Putamen (tissue), 1 donor: ENCODE measurements at regions not wholly inside any gene's neighbourhood (a gene's known extent, or its start where the extent isn't known, plus 50 kb on each side); places are given as distances from the start of the nearest gene placed in this dataset.

ENCODE experiments used
- DNase-seq: peaks from one replicate; pipeline ENCODE4 v3.0.0-alpha.2; 2016; ENCODE audit warnings: low spot score

DNA sequence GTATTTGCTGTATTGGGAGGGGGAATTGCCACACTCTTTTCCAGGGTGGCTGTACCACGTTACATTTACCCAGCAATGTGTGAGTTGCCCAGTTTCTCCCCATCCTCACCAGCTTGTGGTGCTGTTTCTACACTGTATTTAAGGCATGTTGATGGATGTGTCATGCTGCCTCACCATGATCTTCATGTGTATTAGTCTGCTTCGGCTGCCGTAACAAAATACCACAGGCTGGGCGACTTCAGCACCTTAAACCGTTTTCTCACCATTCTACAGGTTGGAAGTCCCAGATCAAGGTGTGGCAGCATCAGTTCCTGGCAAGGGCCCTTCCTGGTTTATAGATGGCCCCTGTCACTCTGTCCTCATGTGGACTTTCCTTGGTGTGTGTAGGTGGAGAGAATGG lies 169.7 kb downstream of the IGLL1 start:
- no peak for DNase-seq

DNA sequence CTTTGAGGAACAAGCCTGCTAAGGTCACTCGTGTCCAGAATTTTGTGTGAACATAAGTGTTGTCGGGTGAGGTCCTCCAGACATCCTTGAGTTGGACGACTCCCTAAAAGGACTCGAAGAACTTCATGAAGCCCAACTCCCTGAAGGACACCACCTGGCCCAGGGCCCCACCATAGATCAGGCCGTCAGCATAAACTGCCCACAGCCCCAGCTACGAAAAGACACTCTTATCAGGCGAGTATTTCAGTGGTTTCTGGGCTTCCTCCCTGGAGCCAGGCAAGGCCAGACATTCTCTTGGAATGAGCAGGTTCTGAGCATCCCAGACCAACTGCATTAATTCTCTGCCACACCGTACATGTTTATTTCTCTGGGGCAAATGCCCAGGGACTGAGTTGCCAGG lies 170.1 kb downstream of the IGLL1 start:
- DNase-seq: no peak

DNA sequence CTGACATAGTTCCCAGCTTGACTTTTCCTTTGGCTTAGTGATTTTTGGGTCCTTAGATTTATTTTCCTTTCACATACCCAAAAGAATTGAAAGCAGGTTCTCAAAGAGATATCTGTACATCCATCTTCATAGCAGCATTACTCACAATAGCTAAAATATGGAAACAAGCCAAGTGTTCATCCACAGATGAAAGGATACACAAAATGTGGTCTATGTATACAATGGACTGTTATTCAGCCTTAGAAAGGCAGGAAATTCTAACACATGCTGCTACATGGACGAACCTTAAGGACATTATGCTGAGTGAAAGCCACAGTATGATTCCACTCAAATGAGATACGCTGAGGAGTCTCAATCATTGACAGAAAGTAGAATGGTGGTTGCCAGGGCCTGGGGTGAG lies 171.8 kb downstream of the IGLL1 start:
- DNase-seq: no peak

DNA sequence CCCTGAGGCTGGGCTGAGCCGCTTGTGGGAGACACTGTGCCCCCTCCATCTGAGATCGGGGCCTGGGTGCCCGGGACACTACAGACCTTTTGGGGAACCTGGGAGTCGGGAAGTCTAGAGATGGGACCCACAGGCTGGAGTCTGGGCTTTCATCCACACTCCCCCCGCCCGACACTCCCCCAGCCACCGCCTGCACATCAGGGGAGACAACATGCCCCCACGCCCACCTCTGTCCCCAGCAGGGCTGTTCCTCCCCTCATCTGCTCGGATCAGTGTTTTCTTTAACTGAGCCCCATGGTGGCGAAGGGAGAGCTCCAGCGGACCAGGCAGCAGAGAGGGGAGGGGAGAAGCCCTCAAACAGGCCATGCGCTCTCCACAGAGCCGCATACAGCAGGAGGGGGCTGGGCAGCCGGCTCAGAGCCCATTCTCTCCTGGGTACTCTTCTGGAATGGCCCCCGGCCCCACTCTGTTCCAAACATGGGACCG lies 174.7 kb downstream of the IGLL1 start:
- DNase-seq: no peak

DNA sequence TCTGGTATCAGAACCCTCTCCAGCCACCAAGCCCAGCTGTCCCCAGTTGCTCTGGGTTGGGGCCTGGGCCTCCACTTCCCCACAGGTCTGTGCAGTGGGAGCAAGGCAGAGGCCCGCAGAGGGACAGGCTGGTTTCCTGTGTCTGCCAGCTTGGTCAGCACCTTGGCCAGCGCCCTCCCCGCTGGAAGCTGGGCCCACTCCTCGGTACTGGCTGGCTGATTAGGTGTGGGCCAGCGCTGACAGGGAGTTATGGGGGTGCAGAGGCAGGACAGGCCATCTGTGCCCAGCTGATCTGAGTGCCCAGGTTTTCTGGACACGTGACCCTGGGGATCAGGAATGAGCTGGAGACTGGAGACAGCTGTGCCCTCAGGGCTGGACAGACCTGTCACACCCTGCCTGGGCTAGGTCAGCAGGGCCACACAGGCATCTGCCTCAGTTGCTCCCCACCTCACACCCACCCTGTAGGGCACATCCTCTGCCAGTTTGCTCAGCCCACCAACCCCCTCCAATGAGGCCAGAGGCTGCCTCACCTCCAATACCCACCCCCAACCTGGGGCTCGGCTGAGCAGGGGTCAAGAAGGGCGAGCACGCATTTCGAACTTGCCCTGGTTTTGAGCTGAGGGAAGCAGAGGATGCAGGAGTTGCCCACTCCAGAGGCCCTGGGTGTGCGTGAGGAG lies 175.3 kb downstream of the IGLL1 start:
- no peak for DNase-seq

DNA sequence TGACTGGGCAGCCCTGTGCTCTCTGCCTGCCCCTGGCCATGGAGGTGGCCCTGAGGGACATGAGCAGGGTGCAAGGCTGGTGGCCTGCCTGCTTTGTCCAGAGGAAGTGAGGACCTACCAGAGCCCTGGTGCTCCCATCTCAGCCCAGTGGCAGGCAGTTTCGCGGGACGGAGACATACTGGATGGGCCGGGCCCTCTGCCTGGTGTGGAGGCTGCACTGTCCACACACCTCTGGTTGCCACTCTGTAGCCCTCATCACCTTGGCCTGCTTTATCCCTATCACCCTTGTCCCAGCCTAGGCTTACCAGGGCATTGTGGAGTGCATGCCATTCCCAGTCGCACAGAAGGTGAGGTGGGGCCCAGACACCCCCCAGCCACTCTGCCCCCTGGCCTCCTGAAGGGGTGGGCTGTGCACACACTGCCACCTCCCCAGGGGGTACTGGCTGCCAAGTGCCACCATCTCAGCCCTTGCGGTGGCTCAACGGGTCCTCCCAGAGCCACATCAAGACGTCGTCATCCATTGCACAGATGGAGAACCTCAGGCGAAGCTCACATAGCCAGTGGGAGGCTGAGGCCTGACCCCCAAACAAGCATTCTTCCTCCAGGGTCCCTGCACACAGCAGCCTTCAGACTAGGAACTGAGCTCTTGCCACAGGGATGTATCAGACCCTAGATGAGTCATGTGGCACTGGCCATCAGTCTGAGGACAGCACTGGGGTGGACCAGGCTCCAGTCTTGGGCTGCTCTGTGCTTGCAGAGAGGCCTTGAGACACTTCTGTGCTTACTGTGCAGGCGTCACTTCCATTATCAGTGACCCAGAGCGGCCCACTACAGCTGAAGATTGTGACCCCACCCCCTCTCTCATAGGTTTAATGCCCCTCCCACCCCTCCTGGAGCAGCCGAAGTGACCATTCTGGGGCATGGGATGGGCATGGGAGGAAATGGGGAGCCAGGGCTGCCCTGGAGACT lies 176.1 kb downstream of the IGLL1 start:
- DNase-seq: no peak

DNA sequence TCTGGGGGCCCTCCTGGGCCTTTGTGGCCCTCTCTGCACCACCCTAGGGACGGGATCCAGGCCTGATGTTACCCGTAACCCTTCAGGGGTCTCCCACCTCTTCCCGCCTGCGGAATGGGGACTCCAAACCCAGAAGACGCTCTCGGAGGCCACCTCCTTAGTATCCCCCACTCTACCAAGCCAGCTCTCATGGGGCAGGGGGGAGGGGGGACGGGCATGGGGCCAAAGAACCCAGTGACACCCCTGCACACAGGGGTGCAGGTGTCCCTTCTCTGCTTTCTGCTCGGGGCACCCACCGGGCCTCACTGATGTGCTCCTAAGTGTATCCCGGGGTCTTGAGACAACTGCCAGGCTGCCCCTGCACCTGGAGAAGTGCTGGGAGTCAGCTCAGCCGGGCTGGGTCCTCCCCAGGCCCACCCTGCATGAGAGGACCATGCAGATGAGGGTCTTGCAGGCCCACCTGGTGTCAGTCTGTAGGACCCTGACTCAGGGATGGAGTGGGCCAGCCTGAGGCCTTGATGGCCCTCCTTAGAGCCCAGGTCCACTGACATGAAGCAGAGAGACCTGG lies 176.9 kb downstream of the IGLL1 start:
- no peak for DNase-seq

DNA sequence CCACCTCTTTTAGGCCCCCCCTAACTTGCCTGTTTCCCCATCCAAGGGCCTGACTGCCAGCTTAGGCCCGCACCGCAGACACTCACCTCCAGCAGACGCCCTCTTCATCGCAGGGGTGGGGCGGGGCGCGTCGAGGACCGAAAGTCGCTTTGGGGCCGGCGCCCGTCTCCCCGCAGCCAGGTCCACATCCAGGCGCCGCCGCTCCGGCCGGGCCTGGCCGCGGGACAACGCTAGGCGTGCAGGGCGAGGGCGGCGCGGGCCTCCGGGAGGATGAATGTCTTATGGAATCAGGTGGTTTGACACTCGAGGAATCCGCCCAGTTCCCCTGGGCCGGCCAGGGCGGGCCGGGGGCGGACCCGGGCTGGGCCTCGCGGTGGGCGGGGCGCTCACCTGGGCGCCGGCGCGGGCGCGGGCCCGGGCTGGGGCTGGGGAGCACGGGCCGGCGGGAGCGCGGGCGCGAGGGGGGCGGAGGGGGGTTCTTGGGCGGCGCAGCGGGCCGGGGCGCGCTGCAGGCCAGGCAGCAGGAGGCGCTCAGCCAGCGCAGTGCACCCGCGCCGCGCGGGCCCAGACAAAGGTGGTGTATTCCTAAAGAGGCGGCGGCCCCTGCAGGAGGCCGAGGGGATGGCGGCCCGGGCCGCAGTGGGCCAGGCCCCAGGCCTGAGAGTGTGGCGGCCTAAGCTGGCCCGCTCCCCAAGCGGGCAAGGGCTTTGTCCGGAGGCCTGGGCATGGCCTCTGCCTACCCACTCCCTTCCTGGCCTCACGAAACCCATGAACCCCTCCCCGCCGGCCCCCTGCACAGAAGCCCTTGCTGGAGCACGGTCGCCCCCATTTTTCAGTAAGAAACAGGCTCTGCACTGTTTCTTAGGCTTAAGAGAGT lies 177.6 kb downstream of the IGLL1 start:
- peak; percentile 23 for DNase-seq

DNA sequence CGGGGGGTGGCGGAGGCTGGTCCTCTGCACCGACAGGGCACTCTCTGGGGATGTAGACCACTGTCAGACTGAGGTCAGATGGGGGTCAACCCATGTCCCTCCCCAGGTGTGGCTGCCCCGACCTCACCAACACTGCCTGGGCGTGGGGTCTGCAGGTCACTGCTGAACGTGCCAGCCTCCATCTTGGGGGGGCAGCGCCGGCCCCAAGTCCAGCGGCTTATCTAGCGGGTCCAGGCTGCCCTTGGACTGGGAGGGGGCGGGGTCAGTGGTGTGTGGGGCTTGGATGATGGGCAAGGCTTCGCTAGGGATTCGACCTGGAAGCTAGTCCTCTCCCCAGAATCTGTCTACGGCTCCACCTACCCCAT lies 178.2 kb downstream of the IGLL1 start:
- no peak for DNase-seq

DNA sequence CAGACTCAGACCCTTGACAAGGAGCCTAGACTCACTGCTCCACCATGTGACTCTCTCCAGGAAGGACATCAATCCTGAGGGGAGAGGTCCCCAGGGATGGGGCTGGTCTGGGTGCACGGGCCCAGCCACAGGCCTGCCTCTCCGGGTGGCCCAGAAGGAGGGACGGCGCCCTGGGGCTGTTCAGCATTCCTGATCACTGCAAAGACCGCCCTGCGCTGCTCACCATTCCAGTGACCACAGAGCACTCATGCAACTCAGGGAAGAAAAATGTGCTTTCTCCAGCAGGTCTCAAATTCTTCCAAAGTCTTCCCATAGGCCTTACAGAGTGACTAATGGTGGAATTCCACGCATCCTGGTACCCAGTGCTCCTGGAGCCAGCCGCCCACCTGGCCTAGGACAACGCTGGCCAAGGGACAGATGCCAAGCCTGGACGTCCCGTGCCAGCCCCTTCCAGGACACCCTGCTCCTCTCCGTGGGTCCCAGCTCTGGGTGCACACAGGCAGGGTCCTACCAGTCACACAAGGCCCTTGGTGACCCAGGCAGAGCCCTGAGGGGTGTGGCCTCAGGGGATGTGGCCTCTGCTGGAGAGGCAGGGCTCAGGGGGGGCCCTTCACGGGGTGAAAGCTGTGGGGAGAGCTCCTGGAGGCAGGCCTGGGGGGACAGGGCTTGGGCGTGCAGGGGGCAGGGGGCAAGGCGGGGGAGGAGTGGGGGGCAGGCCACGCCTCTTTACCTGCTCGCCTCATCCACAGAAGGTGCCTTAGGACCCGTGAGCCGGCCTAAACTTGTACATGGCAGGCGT lies 178.8 kb downstream of the IGLL1 start:
- DNase-seq: no peak

DNA sequence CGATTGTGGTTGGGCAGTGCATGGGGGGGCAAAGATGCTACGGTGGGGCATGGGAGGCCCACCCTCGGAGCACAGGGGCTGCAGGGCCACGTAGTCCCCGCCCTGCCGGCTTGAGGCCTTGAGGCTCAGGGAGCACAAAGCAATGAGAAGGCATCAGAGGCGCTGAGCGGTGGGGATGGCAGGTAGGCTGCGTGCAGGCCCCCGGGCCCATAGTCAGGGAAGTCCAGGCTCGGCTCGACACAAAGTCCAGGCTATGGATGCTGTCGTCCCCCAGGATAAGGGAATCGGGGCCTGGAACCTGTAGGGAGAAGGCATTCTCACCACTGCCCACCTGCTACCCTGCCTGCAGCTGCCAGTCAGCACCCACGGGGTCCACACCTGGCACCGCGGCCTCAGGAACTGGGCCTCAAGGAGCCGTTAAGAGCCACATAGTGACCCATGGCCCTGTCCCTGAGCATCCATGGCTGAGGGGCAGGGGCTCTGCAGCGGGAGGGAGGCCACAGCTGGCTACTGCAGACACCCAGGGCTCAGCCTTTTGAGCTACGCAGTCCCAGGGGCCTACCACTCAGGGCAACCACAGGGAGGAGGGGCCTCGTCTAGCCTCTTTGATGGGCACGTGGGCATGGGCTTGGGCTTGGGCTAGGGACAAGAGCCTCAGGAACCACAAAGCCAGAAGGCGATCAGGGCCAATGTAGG lies 179.7 kb downstream of the IGLL1 start:
- DNase-seq: no peak

DNA sequence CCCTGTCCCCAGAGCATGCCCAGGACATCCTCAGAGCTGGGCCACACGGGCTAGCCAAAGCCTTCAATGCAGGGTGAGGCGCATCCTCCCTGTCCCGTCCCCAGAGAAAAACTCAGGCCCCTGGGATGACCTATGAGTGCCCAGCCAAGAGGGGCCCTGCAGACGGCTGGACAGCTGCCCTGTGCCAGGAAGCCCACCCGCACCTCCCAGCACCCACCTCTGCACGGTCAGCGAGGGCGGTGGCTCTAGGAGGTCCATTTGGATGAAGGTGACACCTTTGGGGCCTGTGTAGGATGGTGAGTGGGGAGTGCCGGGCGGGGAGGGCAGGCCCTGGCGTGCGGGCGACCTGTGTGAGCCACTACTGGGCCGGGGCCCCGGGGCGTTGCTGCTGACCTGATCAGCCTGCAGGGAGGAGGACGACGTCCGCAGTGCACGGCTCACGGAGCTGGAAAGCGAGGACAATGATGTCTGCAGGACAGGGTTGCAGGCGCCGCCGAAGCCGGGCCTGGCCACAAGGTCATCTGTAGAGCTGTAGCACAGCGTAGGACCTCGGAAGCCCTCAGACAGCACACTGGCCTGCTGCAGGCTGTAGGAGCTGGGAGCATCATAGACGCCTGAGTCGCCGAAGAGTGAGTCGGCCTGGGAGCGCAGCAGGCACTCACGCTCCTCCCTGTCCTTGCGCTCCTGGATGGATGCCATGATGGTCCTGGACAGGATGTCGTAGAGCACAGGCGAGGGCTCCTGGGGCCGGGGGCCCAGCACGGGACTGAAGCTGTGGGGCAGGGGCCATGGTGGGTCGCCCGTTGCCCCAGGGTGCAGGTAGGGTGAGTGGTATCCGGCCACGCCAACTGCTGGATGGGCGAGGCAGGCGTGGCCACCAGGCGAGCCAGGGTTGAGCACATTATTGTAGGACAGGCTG lies 180.5 kb downstream of the IGLL1 start:
- DNase-seq: no peak

DNA sequence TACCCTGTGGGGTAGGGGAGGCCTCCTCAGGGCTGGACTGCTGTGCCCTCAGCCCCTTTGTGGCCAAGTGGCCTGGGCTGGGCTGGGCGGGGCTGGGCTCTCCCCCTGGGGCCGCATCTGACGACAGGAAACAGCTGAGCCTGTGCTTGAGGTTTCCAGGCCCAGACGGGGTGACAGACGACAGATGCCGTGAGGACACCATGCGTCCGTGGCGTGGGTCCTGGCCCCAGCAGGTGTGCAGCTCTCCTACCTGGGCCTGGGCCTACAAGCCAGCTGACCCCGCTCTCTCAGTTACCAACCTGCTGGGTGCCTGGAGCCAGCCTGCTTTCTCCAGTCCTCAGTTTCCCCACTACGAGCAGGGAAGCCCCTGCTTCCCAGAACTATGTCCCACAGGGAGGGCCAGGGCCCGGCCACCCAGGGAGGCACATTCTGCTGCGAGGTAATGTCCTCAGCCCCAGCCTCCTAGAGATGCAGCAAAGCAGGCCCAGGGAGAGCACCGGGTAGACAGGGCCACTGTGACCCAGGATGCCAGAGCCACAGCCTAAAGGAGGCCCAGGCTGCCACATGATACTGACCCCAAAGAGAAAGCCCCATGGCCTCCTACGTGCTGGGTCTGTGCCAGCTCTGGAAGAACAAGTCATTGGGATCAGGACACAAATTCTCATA lies 181.3 kb downstream of the IGLL1 start:
- no peak for DNase-seq

DNA sequence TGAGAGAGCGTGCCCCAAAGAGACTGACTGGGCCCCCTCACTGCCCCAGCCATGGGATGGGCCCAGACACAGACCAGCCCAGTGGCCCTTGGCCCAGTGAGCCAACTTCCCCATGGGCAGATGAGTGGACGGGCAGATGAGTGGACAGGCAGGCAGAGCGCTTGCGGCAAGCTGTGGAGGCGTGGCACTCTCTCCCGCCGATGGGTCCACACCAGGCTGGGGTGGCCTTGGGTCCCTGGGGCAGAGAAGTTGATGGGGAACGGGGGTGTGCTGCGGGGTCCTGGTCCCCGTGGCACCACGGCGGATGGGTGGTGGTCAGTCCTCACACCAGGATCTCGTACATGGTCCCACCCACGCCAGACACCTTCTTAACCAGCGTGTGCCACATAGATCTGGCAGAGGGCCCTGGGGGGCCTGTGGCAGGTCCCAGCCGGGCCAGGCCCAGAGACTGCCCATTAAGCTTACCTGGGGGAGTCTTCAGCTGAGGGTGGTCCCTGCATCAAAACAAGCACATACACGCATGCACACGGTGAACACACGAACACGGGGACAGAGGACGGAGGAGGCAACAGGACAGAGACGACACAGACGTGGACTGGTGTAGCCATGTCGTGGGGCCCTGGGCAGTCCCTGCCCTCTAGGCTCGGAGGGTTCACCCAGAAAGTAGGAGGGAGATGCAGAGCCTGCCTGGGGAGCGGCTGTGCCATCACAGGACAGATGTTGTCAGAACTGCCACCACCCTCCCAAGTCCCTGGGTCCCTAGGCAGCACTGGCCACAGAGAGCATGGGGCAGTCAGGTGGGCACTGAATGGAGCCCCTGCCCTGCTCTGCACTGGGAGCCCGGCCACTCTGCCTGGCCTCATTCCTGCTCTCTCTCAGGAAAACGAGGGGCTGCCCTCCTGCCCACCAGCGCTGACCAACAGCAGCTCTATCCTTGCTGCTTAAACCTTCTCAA lies 182.2 kb downstream of the IGLL1 start:
- no peak for DNase-seq

DNA sequence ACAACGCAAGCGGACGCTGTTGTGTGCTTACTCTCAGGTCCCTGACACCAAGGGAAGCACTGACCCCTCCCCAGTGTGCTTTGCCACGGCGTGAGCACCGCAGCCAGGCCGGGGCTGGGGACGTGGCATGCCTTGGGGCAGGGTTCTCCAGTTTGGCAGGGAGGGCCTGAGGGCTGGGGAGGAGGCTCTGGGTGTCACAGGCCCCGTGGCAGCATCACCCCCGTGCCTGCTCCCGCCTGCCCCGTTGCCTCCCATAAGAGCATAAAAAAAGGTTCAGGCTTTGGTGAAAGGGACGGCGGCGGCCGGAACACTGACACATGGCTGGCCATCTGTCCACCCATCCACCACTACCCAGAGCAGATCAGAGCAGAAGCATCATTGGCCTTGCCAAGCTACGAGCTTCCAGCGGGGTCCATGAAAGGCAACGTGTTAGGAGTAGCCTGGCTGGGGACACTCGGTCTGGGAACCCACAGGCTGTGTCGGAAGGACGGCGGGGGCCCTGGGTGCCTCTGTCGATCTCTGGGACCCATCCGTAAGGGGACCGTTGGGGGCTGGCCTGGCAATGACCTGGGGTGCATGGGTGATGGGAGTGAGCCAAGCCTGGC lies 183.0 kb downstream of the IGLL1 start:
- DNase-seq: no peak

DNA sequence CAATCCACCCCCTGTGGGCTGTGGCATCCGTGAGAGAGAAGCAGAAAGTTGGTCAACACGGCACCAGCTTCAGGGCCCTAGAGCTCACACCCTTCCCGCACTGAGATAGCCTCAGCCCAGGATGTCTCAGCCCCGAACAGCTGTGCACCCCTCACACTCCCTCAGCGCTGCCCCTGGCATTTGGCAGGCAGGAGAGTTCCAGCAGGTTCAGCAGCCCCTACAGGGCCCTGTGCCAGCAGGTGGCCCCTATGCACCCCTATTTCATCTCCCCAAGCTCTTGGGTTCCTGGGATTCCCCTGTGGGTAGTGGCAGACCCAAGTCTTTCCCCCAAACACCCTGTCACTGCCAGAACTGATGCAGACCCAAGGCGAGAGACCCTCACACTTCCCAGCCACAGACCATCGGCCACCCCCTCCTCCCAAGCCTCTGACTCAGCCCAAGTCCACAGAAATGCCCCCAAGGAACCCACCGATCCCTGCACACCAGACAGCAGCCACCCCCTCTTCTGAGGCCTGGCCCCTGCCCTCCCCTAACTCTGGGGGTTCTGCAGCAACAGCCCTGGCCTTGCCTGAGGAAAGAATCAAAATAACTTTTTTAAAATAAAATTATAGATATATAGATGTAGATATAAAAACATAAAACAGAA lies 183.6 kb downstream of the IGLL1 start:
- no peak for DNase-seq
